Ammon's horn (tissue), 1 donor: ENCODE measurements at regions not wholly inside any gene's neighbourhood (a gene's known extent, or its start where the extent isn't known, plus 50 kb on each side); places are given as distances from the start of the nearest gene placed in this dataset.
"Not testable (repeated sequence)": the region's sequence is repeated elsewhere in the genome, so short reads cannot be mapped to it uniquely, and the experiment has no call there.

Experiments
- DNase-seq: peaks from one replicate; pipeline ENCODE4 v3.0.0-alpha.2; 2016; ENCODE audit warnings: low spot score

- DNase-seq = no peak
Observed at GRCh38 chr9:90464978-90465377, 177.6 kb downstream of the DIRAS2 start.

- peak; percentile 16 for DNase-seq
Observed at GRCh38 chr9:90466441-90466840, 176.2 kb downstream of the DIRAS2 start.

GRCh38 chr9:90469435-90469834, 173.2 kb downstream of the DIRAS2 start:
- no peak for DNase-seq

- no peak for DNase-seq
Observed at GRCh38 chr9:90469865-90470387, 172.7 kb downstream of the DIRAS2 start.

GRCh38 chr9:90476058-90476457, 166.6 kb downstream of the DIRAS2 start:
- no peak for DNase-seq

- DNase-seq = no peak
Observed at GRCh38 chr9:90477535-90477934, 165.1 kb downstream of the DIRAS2 start.

GRCh38 chr9:90478821-90479220, 163.8 kb downstream of the DIRAS2 start:
- no peak for DNase-seq

GRCh38 chr9:90485028-90485427, 157.6 kb downstream of the DIRAS2 start:
- no peak for DNase-seq

- no peak for DNase-seq
Observed at GRCh38 chr9:90489066-90489465, 153.6 kb downstream of the DIRAS2 start.

- no peak for DNase-seq
Observed at GRCh38 chr9:90499761-90500160, 142.9 kb downstream of the DIRAS2 start.

GRCh38 chr9:90502134-90502533, 140.5 kb downstream of the DIRAS2 start:
- DNase-seq = no peak

GRCh38 chr9:90504486-90504885, 138.1 kb downstream of the DIRAS2 start:
- DNase-seq = no peak

- DNase-seq = no peak
Observed at GRCh38 chr9:90505695-90506094, 136.9 kb downstream of the DIRAS2 start.

- not testable (repeated sequence) for DNase-seq
Observed at GRCh38 chr9:90506402-90506801, 136.2 kb downstream of the DIRAS2 start.

- no peak for DNase-seq
Observed at GRCh38 chr9:90507621-90508020, 135.0 kb downstream of the DIRAS2 start.

- DNase-seq = no peak
Observed at GRCh38 chr9:90508940-90509339, 133.7 kb downstream of the DIRAS2 start.

- no peak for DNase-seq
Observed at GRCh38 chr9:90511711-90512110, 130.9 kb downstream of the DIRAS2 start.

GRCh38 chr9:90514877-90515276, 127.7 kb downstream of the DIRAS2 start:
- DNase-seq = no peak

GRCh38 chr9:90515510-90515909, 127.1 kb downstream of the DIRAS2 start:
- peak; percentile 7 for DNase-seq

- DNase-seq = no peak
Observed at GRCh38 chr9:90517103-90517502, 125.5 kb downstream of the DIRAS2 start.

GRCh38 chr9:90521811-90522570, 120.6 kb downstream of the DIRAS2 start:
- peak; percentile 12 for DNase-seq

- no peak for DNase-seq
Observed at GRCh38 chr9:90523958-90524357, 118.7 kb downstream of the DIRAS2 start.

- no peak for DNase-seq
Observed at GRCh38 chr9:90526386-90526785, 116.2 kb downstream of the DIRAS2 start.

GRCh38 chr9:90536094-90536493, 106.5 kb downstream of the DIRAS2 start:
- DNase-seq = not testable (repeated sequence)
